Renal cortex interstitium (tissue), 11 donors: ENCODE measurements at regions not wholly inside any gene's neighbourhood (a gene's known extent, or its start where the extent isn't known, plus 50 kb on each side); places are given as distances from the start of the nearest gene placed in this dataset.
"Not testable (repeated sequence)": the region's sequence is repeated elsewhere in the genome, so short reads cannot be mapped to it uniquely, and the experiment has no call there.

Experiments used
- DNase-seq, 11 donors: peaks; one replicate each; pipeline ENCODE4 v3.0.0-alpha.2; 2013; ENCODE audit warnings: low read depth in 9 of 11, low spot score in 4 of 11; ENCODE audit errors: extremely low read depth in 1 of 11

DNA sequence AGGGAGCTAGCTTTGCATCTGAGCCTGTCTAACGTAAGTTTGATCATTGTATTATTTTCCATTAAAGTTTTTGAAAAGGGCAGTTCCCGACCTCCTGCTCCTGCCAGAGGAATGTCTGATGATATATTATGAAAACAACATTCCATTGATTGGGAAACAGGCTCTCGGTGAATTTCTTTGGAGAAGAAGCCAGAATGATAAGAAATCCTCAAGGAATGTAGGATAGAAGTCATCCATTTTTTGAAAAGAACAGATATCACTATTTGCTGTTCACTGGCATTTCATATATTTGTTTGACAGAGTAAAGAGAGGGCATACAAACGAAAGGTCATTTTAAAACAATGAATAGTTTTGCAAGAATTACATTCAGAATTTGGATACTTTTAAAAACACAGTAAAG is 781.0 kb upstream of the HTR2C start:
- DNase-seq, result no peak

DNA sequence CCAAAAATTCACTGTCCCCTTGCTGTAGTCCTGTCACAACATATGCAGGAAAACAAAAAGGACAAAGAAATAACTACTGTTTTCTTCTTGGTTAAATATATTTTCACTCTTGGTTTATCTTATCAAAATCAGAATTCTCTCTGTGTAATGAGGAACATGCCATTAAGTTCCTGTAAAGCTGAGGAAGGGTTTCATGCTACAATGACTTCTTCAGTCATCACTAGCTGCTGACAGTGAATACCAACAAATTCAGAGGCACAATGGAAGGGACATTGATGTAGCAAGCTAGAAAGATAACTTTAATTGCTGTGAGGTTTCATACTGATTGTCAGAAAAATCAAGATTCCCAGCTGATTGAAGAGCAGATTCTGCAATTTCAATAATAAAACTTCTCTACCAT is 782.9 kb upstream of the HTR2C start:
- DNase-seq, result no peak

DNA sequence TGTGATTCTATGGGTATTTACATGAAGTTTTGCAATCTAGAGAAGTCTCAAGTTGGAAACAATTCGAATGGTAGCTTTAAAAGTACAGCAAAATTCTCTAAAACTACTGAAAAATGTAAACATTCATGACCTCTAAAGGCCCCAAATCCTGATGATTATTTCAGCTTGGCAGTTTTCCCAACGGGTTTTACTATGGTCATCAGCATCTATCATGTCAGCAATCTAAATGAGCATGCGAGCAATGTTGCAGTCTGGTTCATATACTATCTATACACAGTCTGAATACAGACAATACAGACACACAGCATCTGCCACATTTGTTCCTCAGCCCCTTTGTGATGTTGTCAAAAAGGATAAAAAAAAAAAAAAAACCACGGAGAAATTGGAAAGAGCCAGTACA is 790.3 kb upstream of the HTR2C start:
- DNase-seq, result no peak

DNA sequence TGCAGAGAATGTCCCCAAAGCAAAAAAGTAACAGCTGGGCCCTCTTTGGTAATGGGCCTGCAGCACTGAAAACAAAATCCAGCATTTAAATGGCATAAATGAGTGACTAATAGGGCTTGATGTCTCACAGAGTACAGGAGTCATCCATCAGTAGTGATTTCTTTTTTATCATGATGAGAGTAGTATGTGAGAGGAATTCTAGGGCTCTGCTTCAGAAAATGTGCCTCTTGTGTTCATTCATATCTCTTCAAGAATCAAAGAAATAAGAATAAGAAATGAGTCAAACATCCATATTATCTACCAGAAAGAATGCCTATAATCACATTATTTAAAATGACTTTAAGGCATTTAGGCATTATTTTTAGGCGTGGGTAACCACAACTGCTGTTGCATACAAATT is 792.9 kb upstream of the HTR2C start:
- no peak for DNase-seq

DNA sequence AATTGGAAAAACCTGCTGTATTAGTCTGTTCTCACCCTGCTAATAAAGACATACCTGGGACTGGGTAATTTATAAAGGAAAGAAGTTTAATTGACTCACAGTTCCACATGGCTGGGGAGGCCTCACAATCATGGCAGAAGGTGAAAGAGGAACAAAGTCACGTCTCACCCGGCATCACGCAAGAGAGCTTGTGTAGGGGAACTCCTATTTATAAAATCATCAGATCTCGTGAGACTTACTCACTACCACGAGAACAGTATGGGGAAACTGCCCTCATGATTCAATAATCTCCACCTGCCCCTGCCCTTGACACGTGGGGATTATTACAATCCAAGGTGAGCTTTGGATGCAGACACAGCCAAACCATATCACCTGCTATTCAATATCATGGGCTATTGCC is 799.1 kb upstream of the HTR2C start:
- not testable (repeated sequence) for DNase-seq

DNA sequence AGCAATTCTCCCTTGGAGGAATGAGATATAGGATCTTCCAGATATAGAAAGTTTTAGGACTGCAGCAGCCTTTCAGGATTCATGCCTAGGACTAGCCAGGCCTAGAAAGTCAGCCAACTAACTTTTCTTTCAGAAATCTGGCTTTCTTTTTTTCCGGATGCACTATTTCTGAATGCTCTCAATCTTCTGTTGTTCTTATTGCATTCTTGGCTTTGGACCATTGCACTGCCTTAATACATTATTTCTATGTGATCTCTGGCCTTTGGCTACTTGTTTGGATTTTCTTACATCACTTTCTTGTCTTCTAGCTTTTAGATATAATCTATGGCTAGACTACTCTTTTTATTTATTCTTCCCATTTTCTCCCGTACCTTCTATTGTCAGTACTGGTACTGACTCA is 813.1 kb upstream of the HTR2C start:
- no peak for DNase-seq

DNA sequence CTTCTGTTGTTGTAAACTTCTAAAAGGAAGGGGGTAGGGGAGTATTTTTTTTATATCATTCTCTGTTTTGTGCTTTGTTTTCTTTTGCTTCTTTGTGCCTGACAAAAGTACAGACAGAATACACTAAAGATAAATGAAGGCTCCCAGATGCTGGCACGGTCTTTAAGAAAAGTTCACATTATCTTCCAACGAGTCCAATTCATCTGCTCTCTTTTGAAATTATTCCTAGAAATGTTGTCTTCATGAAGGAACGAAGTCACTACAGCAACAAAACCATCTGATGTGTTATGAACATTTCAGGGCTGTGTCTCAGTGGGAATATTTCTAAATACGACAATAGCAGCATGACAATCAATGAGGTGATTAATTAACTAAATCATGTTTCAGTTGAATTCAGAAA is 813.8 kb upstream of the HTR2C start:
- no peak for DNase-seq

DNA sequence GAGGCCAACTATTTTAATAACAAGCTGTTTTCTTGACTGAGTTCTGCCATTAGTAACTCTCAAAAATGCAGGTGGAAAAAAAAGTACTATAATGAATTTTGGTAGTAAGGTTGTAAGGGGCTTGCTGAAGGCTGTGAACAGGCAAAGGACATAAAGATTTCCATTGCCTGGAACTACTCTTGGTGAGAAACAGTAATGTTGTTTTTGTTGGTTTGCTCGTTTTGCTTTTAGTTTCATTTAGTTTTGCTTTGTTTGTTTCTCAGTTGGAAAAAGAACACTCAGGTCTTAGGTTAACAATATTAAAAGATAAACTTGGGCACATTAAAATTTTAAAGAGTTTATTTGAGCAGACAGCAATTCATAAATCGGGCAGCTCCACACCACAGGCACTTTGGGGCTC is 824.5 kb upstream of the HTR2C start:
- no peak for DNase-seq

DNA sequence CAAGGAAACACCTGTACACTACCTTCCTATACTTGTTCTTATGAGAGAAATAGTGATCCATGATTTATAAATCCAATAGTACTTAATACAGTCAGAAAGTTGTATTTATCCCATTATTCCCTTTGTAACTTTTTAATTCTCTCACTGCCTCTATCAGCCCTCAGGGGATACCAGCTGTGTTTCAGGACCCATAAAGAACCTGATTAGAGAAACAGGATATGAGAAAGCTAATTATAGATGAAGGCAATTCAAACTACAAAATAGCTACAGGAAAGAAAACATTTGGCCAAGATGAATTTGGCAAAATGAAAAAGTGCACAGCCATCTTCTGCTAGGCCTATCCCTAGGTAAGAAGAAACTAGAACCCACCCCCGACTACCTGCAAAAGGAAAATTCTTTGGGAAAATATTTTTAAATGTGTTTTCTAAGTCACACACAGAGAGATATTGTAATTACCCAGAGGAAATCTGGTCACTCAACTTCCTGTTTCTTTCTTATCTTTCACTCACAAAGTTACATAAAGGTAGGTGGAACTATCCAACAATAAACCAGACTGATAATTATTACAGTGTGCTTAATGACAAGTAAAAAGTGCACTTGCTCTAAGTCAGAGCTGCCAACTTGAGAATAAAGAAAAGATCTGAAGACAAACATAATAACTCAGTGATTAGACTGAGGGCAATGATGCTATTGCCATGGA is 836.5 kb upstream of the HTR2C start:
- DNase-seq, result no peak

DNA sequence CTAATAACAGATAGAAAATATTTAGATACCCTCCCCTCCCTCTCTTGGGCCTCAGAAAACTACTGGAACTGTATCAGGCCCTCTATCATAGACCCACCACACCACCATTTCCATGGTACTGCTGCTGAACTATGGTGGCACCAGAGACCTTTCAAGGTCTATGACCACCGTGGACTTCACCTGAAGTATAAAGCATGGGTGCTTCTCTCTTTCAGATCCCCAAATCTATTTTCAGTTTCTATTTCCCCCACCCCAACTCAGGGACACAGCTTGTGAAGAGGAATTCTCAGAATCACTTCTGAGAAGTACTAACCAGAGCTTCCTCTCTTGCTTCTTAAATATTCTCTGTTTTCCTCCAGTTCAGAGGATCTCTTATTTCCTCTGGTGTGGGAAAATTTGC is 840.8 kb upstream of the HTR2C start:
- no peak for DNase-seq

DNA sequence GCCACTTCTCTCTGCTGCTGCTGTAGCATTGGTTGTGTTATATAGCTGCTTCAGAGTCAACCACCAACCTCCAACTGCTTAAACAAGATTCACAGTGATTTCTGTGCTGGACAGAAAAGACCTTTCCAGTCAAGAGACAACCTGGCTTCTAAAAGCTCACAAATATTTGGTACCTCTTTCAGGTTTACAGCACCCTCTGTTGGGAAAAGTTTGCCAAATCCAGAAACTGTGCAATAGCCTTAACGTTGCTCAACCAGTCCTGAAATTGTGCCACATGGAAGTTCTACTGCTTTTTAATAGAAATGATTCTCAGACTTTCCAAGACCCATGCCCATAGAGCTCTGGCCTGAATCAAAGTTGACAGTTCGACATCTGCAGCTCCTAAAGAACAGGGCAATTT is 842.1 kb upstream of the HTR2C start:
- DNase-seq, result peak in 5 of 11 donors; percentile 2 to 12 (median 4)

DNA sequence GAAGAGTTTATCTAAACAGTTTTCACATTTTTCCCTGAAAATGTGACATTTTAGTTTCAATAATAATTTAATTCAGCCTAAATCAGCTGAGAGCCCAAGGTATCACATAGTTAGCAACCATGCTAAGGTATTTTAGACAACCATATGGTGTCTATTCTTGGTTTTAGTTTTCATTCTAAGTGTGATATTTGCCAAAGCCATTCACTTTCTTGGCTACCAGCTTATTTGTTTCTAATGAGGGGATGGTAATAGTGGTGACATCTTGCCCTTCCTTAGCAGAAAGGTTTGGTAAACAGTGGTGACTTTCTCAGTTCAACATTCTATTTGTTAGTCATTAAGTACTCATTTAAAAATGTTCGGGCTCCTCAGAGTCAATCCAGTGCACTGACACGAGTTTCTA is 854.9 kb upstream of the HTR2C start:
- DNase-seq, result no peak

DNA sequence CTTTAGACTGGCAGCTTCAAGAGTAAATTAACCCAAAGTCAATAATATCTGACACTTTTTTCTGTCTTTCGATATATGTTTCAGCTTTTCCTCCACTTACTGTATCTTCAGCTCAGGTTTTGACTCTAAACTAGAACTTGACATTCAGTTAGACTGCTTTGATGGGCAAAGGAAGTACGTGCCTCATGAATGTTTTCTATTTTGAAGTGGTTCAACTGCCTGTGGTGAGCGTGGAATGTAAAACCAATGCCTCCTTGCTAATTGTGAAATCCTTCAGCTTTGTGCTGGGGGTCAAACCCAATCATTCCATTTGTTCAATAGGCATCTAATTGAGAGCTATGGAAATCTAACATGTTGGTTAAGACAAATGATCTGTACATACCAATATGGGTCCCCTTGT is 857.0 kb upstream of the HTR2C start:
- no peak for DNase-seq

DNA sequence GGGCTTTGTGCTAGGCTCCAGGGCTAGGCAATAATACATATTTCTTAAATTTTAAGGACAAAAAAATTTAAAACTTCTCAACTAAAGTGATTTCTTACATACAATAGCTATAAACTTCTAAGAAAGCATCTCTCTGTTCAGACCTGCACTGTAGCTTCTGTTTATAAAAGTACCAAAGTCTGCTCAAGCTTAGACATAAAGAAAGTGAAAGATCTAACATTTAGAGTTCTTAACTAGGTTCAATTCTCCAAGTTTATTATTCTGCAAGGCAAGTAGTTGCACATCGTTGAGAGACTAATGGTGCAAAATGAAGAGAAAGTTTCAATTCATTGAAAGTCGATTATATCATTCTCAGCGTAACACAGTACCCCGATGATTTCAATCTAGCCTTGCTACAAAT is 857.4 kb upstream of the HTR2C start:
- no peak for DNase-seq

DNA sequence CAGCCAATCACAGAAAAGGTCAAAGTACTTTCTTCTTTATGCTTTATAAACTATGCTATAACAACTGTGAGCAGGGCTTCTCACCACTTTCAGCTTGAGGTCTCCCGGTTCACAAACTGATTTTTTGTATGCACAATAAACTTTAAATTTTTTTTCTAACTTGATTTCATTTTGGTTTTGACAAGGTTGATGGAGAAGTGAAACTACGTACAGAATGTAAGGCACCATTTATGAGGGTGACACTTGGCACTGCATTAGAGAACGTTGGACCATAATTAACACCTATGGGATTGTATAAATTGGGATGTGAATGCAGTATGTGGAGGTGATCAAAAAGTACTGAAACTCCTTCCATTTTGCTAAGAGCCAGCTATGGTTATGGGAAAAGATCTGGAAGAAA is 857.9 kb upstream of the HTR2C start:
- DNase-seq, result no peak

DNA sequence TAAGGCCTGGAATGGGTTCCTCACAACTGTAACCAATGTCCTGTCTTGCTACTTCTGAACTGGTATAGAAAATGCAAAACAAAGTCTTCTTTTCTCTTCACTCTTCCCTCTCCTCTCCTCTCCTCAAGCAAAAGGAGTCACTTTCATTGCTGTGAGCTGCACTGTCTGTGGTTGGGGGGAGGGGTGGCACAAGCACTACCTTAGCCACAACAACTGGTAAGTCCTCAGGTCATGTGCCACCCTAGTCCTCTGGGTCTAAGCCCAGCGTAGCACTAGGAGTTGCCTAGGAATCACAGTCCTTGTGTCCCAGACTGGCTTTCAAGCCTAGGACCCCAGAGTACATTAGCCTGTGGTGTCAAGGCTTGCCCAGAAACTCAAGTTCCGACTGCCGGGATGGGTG is 859.3 kb upstream of the AMOT start:
- no peak for DNase-seq

DNA sequence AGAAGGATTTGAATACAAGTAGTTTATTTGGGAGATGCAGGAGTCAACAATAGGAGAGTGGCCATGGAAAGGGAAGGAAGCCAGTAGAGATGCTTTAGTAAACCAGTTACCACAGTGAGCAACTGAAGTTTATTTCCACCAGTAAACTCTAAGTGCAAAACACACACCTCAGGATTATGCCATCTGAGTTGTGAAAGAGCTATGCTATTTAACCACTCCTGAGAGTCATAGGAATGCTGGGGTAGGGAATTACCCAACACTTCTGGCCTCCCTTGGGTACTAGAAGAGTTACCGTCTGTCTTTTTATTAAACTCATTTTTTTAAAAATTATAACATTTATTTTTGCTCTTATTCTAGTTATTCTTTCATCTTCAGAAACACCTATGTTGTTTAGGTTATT is 834.6 kb upstream of the AMOT start:
- no peak for DNase-seq

DNA sequence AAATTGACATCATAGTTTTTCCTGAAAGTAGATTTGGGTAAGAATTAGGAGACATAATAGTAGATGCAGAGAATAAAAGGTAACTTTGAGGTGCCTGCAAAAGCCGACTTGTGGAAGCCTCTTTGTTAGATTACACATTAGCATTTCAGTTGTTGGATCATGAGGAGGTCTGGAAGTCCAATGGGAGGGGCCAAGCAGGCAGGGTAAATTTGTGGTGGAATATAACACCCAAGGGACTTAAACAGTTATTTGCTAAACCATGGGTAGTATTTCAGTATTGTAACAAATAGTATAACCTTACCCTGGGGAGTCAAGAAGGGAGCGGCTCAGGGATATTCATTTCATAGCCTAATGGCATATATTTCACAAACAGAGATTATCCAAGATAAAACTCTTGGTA is 810.7 kb upstream of the AMOT start:
- no peak for DNase-seq

DNA sequence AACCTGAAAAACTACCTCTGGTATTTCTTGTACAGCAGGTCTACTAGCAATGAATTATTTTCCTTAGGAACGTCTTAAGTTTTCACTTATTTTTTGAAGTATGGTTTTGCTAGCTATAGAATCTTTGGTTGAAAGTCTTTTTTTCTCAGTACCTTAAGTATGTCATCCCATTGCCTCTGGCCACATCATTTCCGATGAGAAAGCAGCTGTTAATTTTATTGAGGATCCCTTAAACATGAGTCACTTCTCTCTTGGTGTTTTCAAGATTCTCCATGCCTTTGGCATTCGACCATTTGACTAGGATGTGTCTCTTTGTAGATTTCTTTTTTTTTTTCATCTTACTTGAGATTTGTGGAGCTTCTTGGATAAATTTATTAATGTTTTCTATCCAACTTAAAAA is 803.8 kb upstream of the AMOT start:
- no peak for DNase-seq

DNA sequence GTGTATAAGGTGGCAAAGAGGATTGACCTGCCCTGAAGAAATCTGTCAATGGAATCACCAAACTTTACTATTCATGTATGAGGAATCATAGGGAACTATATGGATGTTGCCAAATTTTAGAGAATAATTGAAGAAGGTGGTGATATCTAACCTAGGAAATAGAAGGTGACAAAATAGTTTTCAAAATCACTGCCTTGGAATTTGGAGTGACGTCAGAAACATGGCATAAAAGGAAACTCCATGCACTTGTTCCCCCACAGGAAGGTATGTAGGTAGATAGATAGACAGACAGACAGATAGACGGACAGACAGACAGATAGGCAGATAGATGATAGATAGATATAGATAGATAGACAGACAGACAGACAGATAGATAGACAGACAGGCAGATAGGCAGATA is 793.9 kb upstream of the AMOT start:
- no peak for DNase-seq

DNA sequence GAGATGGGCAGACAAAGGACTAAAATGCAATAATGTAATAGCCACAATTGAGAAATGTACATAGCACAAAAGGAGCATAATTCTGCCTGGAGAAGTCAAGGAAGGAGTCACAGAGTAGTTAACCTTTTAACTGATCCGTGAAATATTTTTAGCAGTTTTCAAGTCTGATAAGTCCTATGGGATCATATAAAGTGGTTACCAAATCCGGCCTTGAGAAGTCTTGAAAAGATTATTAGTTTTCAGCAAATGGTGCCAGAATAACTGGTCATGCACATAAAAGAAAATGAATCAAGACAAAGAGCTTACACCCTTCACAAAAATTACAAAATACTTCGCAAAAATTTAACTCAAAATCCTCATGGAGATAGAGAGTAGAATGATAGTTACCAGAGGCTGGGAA is 788.7 kb upstream of the AMOT start:
- DNase-seq, result no peak
